ENCODE measurements at regions not wholly inside any gene's neighbourhood (a gene's known extent, or its start where the extent isn't known, plus 50 kb on each side); places are given as distances from the start of the nearest gene placed in this dataset.

GRCh38 chr6:9192405-9192909, 757.1 kb upstream of the SLC35B3 start:
- Histone ChIP-seq H3K27ac (ENCODE audit: low read depth, low read length) (no peak overlapping the region), H3K4me3 (replicated peaks in 1 of 2; ENCODE audit: low read depth in 1 of 2, low read length in 2 of 2) (no peak overlapping the region), H3K9ac (ENCODE audit: low read length) (no peak overlapping the region), H3K27me3 (ENCODE audit: insufficient read depth, low read length) (no peaks in the 10 kb centered on the region), H3K9me3 (ENCODE audit: control insufficient read depth in 1 of 2, insufficient read depth in 1 of 2, low read depth in 1 of 2, low read length in 2 of 2) (no peaks in the 10 kb centered on the region), H3K36me3 (ENCODE audit: control insufficient read depth in 1 of 2, insufficient read depth in 2 of 2, low read length in 2 of 2) (no peaks in the 10 kb centered on the region), H3K79me2 (ENCODE audit: insufficient read depth, low read length) (no peaks in the 10 kb centered on the region), H4K20me1 (ENCODE audit: insufficient read depth) (no peaks in the 10 kb centered on the region), H2AFZ (ENCODE audit: low read depth, low read length, poor library complexity, severe bottlenecking) (no peak overlapping the region), H3K4me2 (ENCODE audit: low read length) (no peak overlapping the region), H3K9me2 (ENCODE audit: insufficient read depth) (no peaks in the 10 kb centered on the region), H3K4me1 (ENCODE audit: control insufficient read depth in 1 of 2, insufficient read depth in 2 of 2, low read length in 2 of 2) (no peaks in the 10 kb centered on the region)
- TF ChIP-seq YY1 (IDR thresholded peaks at IDR 0.05; ENCODE audit: extremely low read depth, insufficient replicate concordance, low read depth, low read length) (no peak), ZNF274 (IDR thresholded peaks at IDR 0.05; ENCODE audit: low read depth, low read length) (no peak), REST (IDR thresholded peaks at IDR 0.05; ENCODE audit: low read depth) (no peak), ZFX (IDR thresholded peaks at IDR 0.05) (no peak), CEBPB (IDR thresholded peaks at IDR 0.05; ENCODE audit: low read depth) (no peak)
- ChIA-PET POLR2A (no interaction called here), CTCF (no interaction called here), RAD21 (ENCODE audit: low non-redundant PET in 1 of 2, low total read pairs in 2 of 2, uncharacterized antibody in 2 of 2, unreplicated experiment in 2 of 2) (no interaction called here)
- intact Hi-C loops (cut with micrococcal nuclease), result no loop called here
- DNase-seq (ENCODE audit: low read depth, low spot score), result no peak
- no TSS peak for BruUV-seq (replicated peaks)
- no peak for ATAC-seq

- H4K20me1 ChIP-seq (ENCODE audit: insufficient read depth), result no peaks in the 10 kb centered on the region
- no peaks in the 10 kb centered on the region for H3K9me2 ChIP-seq (ENCODE audit: insufficient read depth)
- no peak overlapping the region for H3K27ac ChIP-seq (ENCODE audit: low read depth, low read length)
- ChIA-PET RAD21 (ENCODE audit: low non-redundant PET in 1 of 2, low total read pairs in 2 of 2, uncharacterized antibody in 2 of 2, unreplicated experiment in 2 of 2) (no interaction called here), POLR2A (no interaction called here), CTCF (no interaction called here)
- no peaks in the 10 kb centered on the region for H3K36me3 ChIP-seq (ENCODE audit: control insufficient read depth in 1 of 2, insufficient read depth in 2 of 2, low read length in 2 of 2)
- no peaks in the 10 kb centered on the region for H3K79me2 ChIP-seq (ENCODE audit: insufficient read depth, low read length)
- BruUV-seq (replicated peaks), result no TSS peak
- no peaks in the 10 kb centered on the region for H3K9me3 ChIP-seq (ENCODE audit: control insufficient read depth in 1 of 2, insufficient read depth in 1 of 2, low read depth in 1 of 2, low read length in 2 of 2)
- ATAC-seq (no peak), DNase-seq (ENCODE audit: low read depth, low spot score) (no peak)
- H3K4me2 ChIP-seq (ENCODE audit: low read length), result no peak overlapping the region
- H2AFZ ChIP-seq (ENCODE audit: low read depth, low read length, poor library complexity, severe bottlenecking), result no peak overlapping the region
- H3K27me3 ChIP-seq (ENCODE audit: insufficient read depth, low read length), result no peaks in the 10 kb centered on the region
- H3K4me1 ChIP-seq (ENCODE audit: control insufficient read depth in 1 of 2, insufficient read depth in 2 of 2, low read length in 2 of 2), result no peaks in the 10 kb centered on the region
- H3K9ac ChIP-seq (ENCODE audit: low read length), result no peak overlapping the region
- no peak overlapping the region for H3K4me3 ChIP-seq (replicated peaks in 1 of 2; ENCODE audit: low read depth in 1 of 2, low read length in 2 of 2)
- intact Hi-C loops (cut with micrococcal nuclease), result no loop called here
- TF ChIP-seq ZNF274 (IDR thresholded peaks at IDR 0.05; ENCODE audit: low read depth, low read length) (no peak), MAX (IDR thresholded peaks at IDR 0.05) (no peak), ATF3 (IDR thresholded peaks at IDR 0.05) (no peak), CBX3 (IDR thresholded peaks at IDR 0.05; ENCODE audit: low read depth) (no peak), SIN3A (IDR thresholded peaks at IDR 0.05; ENCODE audit: low read depth) (no peak), SP1 (IDR thresholded peaks at IDR 0.05; ENCODE audit: low read depth) (no peak), RAD21 (IDR thresholded peaks at IDR 0.05; ENCODE audit: low read depth) (no peak), EZH2phosphoT487 (IDR thresholded peaks at IDR 0.05; ENCODE audit: borderline replicate concordance) (no peak), CTCF (IDR thresholded peaks at IDR 0.05 in 2 of 3, conservative IDR thresholded peaks at IDR 0.05 in 1 of 3; ENCODE audit: borderline replicate concordance in 1 of 3, insufficient read depth in 1 of 3, low read depth in 2 of 3, low read length in 2 of 3) (no peak), EGR1 (IDR thresholded peaks at IDR 0.05; ENCODE audit: low read depth) (no peak), TCF7L2 (IDR thresholded peaks at IDR 0.05; ENCODE audit: borderline replicate concordance, extremely low read depth, insufficient read depth, insufficient read length) (no peak), ZFX (IDR thresholded peaks at IDR 0.05) (no peak), YY1 (IDR thresholded peaks at IDR 0.05; ENCODE audit: extremely low read depth, insufficient replicate concordance, low read depth, low read length) (no peak), POLR2AphosphoS5 (IDR thresholded peaks at IDR 0.05; ENCODE audit: low read depth, low read length) (no peak)
Measured at GRCh38 chr6:9186148-9186547, 750.8 kb upstream of the SLC35B3 start.
